ENCODE measurements at regions not wholly inside any gene's neighbourhood (a gene's known extent, or its start where the extent isn't known, plus 50 kb on each side); places are given as distances from the start of the nearest gene placed in this dataset.

- no peak for DNase-seq
- 41 to 52% methylated on average over 2 of the region's 2 CpGs for WGBS, 2 donors
- intact Hi-C loops (cut with DNase I) = no loop called here
- no peak overlapping the region for H3K27ac ChIP-seq
- H3K4me3 ChIP-seq = no peak overlapping the region
- no peaks in the 10 kb centered on the region for H3K9me3 ChIP-seq
- H3K27me3 ChIP-seq = no peaks in the 10 kb centered on the region
- no peak for TF ChIP-seq POLR2A (IDR thresholded peaks at IDR 0.05)
- no peak for TF ChIP-seq CTCF (IDR thresholded peaks at IDR 0.05)
- H3K4me1 ChIP-seq = no peaks in the 10 kb centered on the region
- no peaks in the 10 kb centered on the region for H3K36me3 ChIP-seq (replicated peaks in 1 of 2; ENCODE audit: insufficient read depth in 1 of 2, low read depth in 2 of 2)
- no peak for ATAC-seq
These were observed 359.3 kb upstream of the TNP1 start for GRCh38 chr2:217219164-217219520.

- no peak for DNase-seq
- Histone ChIP-seq H3K4me3 (no peak overlapping the region), H3K4me1 (no peaks in the 10 kb centered on the region), H3K9me3 (no peaks in the 10 kb centered on the region), H3K36me3 (replicated peaks in 1 of 2; ENCODE audit: insufficient read depth in 1 of 2, low read depth in 2 of 2) (no peaks in the 10 kb centered on the region), H3K27ac (no peak overlapping the region), H3K27me3 (no peaks in the 10 kb centered on the region)
- no peak for ATAC-seq
- intact Hi-C loops (cut with DNase I) = no loop called here
- TF ChIP-seq CTCF (IDR thresholded peaks at IDR 0.05) (no peak), POLR2A (IDR thresholded peaks at IDR 0.05) (no peak)
- WGBS, 2 donors = 67 to 69% methylated on average over 5 of the region's 5 CpGs
These were observed 358.7 kb upstream of the TNP1 start for GRCh38 chr2:217218269-217219163.

GRCh38 chr2:217216982-217217381 is 357.1 kb upstream of the TNP1 start:
- no peak for TF ChIP-seq CTCF (IDR thresholded peaks at IDR 0.05)
- no peak for TF ChIP-seq POLR2A (IDR thresholded peaks at IDR 0.05)
- no peak for DNase-seq
- H3K27me3 ChIP-seq = no peaks in the 10 kb centered on the region
- no peaks in the 10 kb centered on the region for H3K36me3 ChIP-seq (replicated peaks in 1 of 2; ENCODE audit: insufficient read depth in 1 of 2, low read depth in 2 of 2)
- no peak for ATAC-seq
- H3K27ac ChIP-seq = no peak overlapping the region
- H3K4me1 ChIP-seq = no peaks in the 10 kb centered on the region
- WGBS, 2 donors = 63 to 70% methylated on average over 2 of the region's 2 CpGs
- H3K9me3 ChIP-seq = no peaks in the 10 kb centered on the region
- H3K4me3 ChIP-seq = no peak overlapping the region
- intact Hi-C loops (cut with DNase I) = no loop called here

- DNase-seq (no peak), ATAC-seq (no peak)
- WGBS, 2 donors = 70 to 75% methylated on average over 4 of the region's 4 CpGs
- TF ChIP-seq POLR2A (IDR thresholded peaks at IDR 0.05) (no peak), CTCF (IDR thresholded peaks at IDR 0.05) (no peak)
- Histone ChIP-seq H3K36me3 (replicated peaks in 1 of 2; ENCODE audit: insufficient read depth in 1 of 2, low read depth in 2 of 2) (no peaks in the 10 kb centered on the region), H3K9me3 (no peaks in the 10 kb centered on the region), H3K27me3 (no peaks in the 10 kb centered on the region), H3K4me3 (no peak overlapping the region), H3K27ac (no peak overlapping the region), H3K4me1 (no peaks in the 10 kb centered on the region)
- intact Hi-C loops (cut with DNase I) = no loop called here
These were observed 356.5 kb upstream of the TNP1 start for GRCh38 chr2:217216316-217216715.

- H3K36me3 ChIP-seq (replicated peaks in 1 of 2; ENCODE audit: insufficient read depth in 1 of 2, low read depth in 2 of 2) = no peaks in the 10 kb centered on the region
- intact Hi-C loops (cut with DNase I) = no loop called here
- DNase-seq = no peak
- H3K27ac ChIP-seq = no peak overlapping the region
- H3K9me3 ChIP-seq = no peaks in the 10 kb centered on the region
- TF ChIP-seq CTCF (IDR thresholded peaks at IDR 0.05) (no peak), POLR2A (IDR thresholded peaks at IDR 0.05) (no peak)
- H3K27me3 ChIP-seq = no peaks in the 10 kb centered on the region
- H3K4me1 ChIP-seq = no peaks in the 10 kb centered on the region
- no peak for ATAC-seq
- WGBS, 2 donors = 52 to 62% methylated on average over 6 of the region's 6 CpGs
- H3K4me3 ChIP-seq = no peak overlapping the region
These were observed 356.0 kb upstream of the TNP1 start for GRCh38 chr2:217215877-217216276.

Measured in body of pancreas (tissue), 4 donors.